Hepatocyte (in vitro differentiated cells): ENCODE measurements at regions not wholly inside any gene's neighbourhood (a gene's known extent, or its start where the extent isn't known, plus 50 kb on each side); places are given as distances from the start of the nearest gene placed in this dataset.

Experiments used
- CTCF ChIP-seq: fragments of 200-600 bp; sonication (generic); IDR thresholded peaks from 2 replicates; pipeline ENCODE4 v1.5.1; 2016; ENCODE audit warnings: antibody characterized with exemption, mild to moderate bottlenecking; ENCODE audit not compliant: poor library complexity
- EZH2 ChIP-seq: fragments of 200-600 bp; sonication (generic); IDR thresholded peaks from 2 replicates; pipeline ENCODE4 v1.6.1; 2016; ENCODE audit warnings: antibody characterized with exemption, mild to moderate bottlenecking, borderline replicate concordance
- EZH2phosphoT487 ChIP-seq: fragments of 200-600 bp; sonication (generic); IDR thresholded peaks from one replicate; pipeline ENCODE4 v1.6.1; 2018; ENCODE audit warnings: antibody characterized with exemption, mild to moderate bottlenecking, low read depth, moderate library complexity; ENCODE audit not compliant: unreplicated experiment, severe bottlenecking

GRCh38 chrX:13189380-13189779 is 130.5 kb downstream of the ATXN3L start:
- TF ChIP-seq CTCF, result no peak
- TF ChIP-seq EZH2phosphoT487, result no peak
- TF ChIP-seq EZH2, result no peak
